ENCODE measurements at regions not wholly inside any gene's neighbourhood (a gene's known extent, or its start where the extent isn't known, plus 50 kb on each side); places are given as distances from the start of the nearest gene placed in this dataset.

GRCh38 chr6:113564371-113565171 is 292.6 kb upstream of the MARCKS start:
- no peak overlapping the region for H3K27ac ChIP-seq (ENCODE audit: low read depth, low read length)
- TF ChIP-seq JUND (IDR thresholded peaks at IDR 0.05) (no peak), CEBPB (IDR thresholded peaks at IDR 0.05; ENCODE audit: low read depth) (no peak), SP1 (IDR thresholded peaks at IDR 0.05; ENCODE audit: low read depth) (no peak), POLR2AphosphoS5 (IDR thresholded peaks at IDR 0.05; ENCODE audit: low read depth, low read length) (no peak), ZFX (IDR thresholded peaks at IDR 0.05) (no peak), EGR1 (IDR thresholded peaks at IDR 0.05; ENCODE audit: low read depth) (no peak), TCF7L2 (IDR thresholded peaks at IDR 0.05; ENCODE audit: borderline replicate concordance, extremely low read depth, insufficient read depth, insufficient read length) (no peak), SRF (IDR thresholded peaks at IDR 0.05; ENCODE audit: low read depth) (no peak), FOSL1 (IDR thresholded peaks at IDR 0.05; ENCODE audit: low read depth) (no peak), ZBTB33 (IDR thresholded peaks at IDR 0.05; ENCODE audit: extremely low read depth, insufficient replicate concordance, low read length) (no peak), MAX (IDR thresholded peaks at IDR 0.05) (no peak), CBX3 (IDR thresholded peaks at IDR 0.05; ENCODE audit: low read depth) (no peak), CTCF (IDR thresholded peaks at IDR 0.05 in 2 of 3, conservative IDR thresholded peaks at IDR 0.05 in 1 of 3; ENCODE audit: borderline replicate concordance in 1 of 3, insufficient read depth in 1 of 3, low read depth in 2 of 3, low read length in 2 of 3) (no peak), POLR2A (IDR thresholded peaks at IDR 0.05; ENCODE audit: borderline replicate concordance, extremely low read depth, insufficient read depth, insufficient read length) (no peak), ZNF274 (IDR thresholded peaks at IDR 0.05; ENCODE audit: low read depth, low read length) (no peak), ATF3 (IDR thresholded peaks at IDR 0.05) (no peak), REST (IDR thresholded peaks at IDR 0.05; ENCODE audit: low read depth) (no peak), SIN3A (IDR thresholded peaks at IDR 0.05; ENCODE audit: low read depth) (no peak), YY1 (IDR thresholded peaks at IDR 0.05; ENCODE audit: extremely low read depth, insufficient replicate concordance, low read depth, low read length) (no peak)
- intact Hi-C loops (cut with micrococcal nuclease): no loop called here
- ATAC-seq: no peak
- no peak overlapping the region for H3K4me3 ChIP-seq (replicated peaks in 1 of 2; ENCODE audit: low read depth in 1 of 2, low read length in 2 of 2)
- H3K9me2 ChIP-seq (ENCODE audit: insufficient read depth): no peaks in the 10 kb centered on the region
- ChIA-PET CTCF (no interaction called here), RAD21 (ENCODE audit: low non-redundant PET in 1 of 2, low total read pairs in 2 of 2, uncharacterized antibody in 2 of 2, unreplicated experiment in 2 of 2) (no interaction called here), POLR2A (interaction anchor here (1.0 kb wide), 1 partner anchor 8 kb away, joined by 3 read pairs; no protein-coding TSS in a partner anchor)
- H4K20me1 ChIP-seq (ENCODE audit: insufficient read depth): no peaks in the 10 kb centered on the region
- no peaks in the 10 kb centered on the region for H3K27me3 ChIP-seq (ENCODE audit: insufficient read depth, low read length)
- H3K4me1 ChIP-seq (ENCODE audit: control insufficient read depth in 1 of 2, insufficient read depth in 2 of 2, low read length in 2 of 2): peaks cover 9 to 22% of the 10 kb centered on the region in 2 experiments
- H2AFZ ChIP-seq (ENCODE audit: low read depth, low read length, poor library complexity, severe bottlenecking): no peak overlapping the region
- no peak overlapping the region for H3K9ac ChIP-seq (ENCODE audit: low read length)
- H3K79me2 ChIP-seq (ENCODE audit: insufficient read depth, low read length): no peaks in the 10 kb centered on the region
- DNase-seq (ENCODE audit: low read depth, low spot score): no peak
- no peaks in the 10 kb centered on the region for H3K36me3 ChIP-seq (ENCODE audit: control insufficient read depth in 1 of 2, insufficient read depth in 2 of 2, low read length in 2 of 2)
- BruUV-seq (replicated peaks): no TSS peak
- H3K4me2 ChIP-seq (ENCODE audit: low read length): no peak overlapping the region
- H3K9me3 ChIP-seq (ENCODE audit: control insufficient read depth in 1 of 2, insufficient read depth in 1 of 2, low read depth in 1 of 2, low read length in 2 of 2): no peaks in the 10 kb centered on the region
